Osteocyte (in vitro differentiated cells): ENCODE measurements at regions not wholly inside any gene's neighbourhood (a gene's known extent, or its start where the extent isn't known, plus 50 kb on each side); places are given as distances from the start of the nearest gene placed in this dataset.

Experiments
- DNase-seq: peaks from one replicate; pipeline ENCODE4 v3.0.0; 2021; ENCODE audit warnings: mixed read lengths; ENCODE audit not compliant: unreplicated experiment; ENCODE audit errors: extremely low spot score
- H3K27ac Mint-ChIP-seq: one replicate; pipeline ENCODE4 v1.8.0; 2021; ENCODE audit warnings: mild to moderate bottlenecking, mixed read lengths; ENCODE audit not compliant: unreplicated experiment
- H3K27me3 Mint-ChIP-seq: one replicate; pipeline ENCODE4 v1.8.0; 2021; ENCODE audit warnings: mixed read lengths; ENCODE audit not compliant: unreplicated experiment
- H3K36me3 Mint-ChIP-seq: one replicate; pipeline ENCODE4 v1.8.0; 2021; ENCODE audit warnings: mixed read lengths; ENCODE audit not compliant: unreplicated experiment
- H3K4me1 Mint-ChIP-seq: one replicate; pipeline ENCODE4 v1.8.0; 2021; ENCODE audit warnings: mixed read lengths; ENCODE audit not compliant: unreplicated experiment
- H3K4me3 Mint-ChIP-seq: one replicate; pipeline ENCODE4 v1.8.0; 2021; ENCODE audit warnings: mild to moderate bottlenecking, moderate library complexity, mixed read lengths; ENCODE audit not compliant: unreplicated experiment
- H3K9me3 Mint-ChIP-seq: one replicate; pipeline ENCODE4 v1.8.0; 2021; ENCODE audit warnings: mixed read lengths; ENCODE audit not compliant: unreplicated experiment
- CTCF ChIP-seq: fragments of 200-600 bp; sonication (generic); IDR thresholded peaks from 2 replicates; pipeline ENCODE4 v1.5.0; 2021; ENCODE audit warnings: antibody characterized with exemption, mild to moderate bottlenecking, moderate library complexity

- Mint-ChIP-seq H3K27me3 (no peaks in the 10 kb centered on the region), H3K9me3 (no peaks in the 10 kb centered on the region), H3K4me3 (no peak overlapping the region), H3K4me1 (peaks cover 35% of the 10 kb centered on the region), H3K36me3 (no peaks in the 10 kb centered on the region), H3K27ac (no peak overlapping the region)
- no peak for DNase-seq
- TF ChIP-seq CTCF = no peak
Observed at GRCh38 chr2:13005048-13005447, 288.3 kb downstream of the TRIB2 start.

GRCh38 chr2:13005761-13006335, 289.1 kb downstream of the TRIB2 start:
- peak overlapping the region; percentile 19 for H3K4me3 Mint-ChIP-seq
- H3K27ac Mint-ChIP-seq = no peak overlapping the region
- H3K36me3 Mint-ChIP-seq = no peaks in the 10 kb centered on the region
- H3K27me3 Mint-ChIP-seq = no peaks in the 10 kb centered on the region
- H3K4me1 Mint-ChIP-seq = peaks cover 29% of the 10 kb centered on the region
- no peak for TF ChIP-seq CTCF
- DNase-seq = no peak
- no peaks in the 10 kb centered on the region for H3K9me3 Mint-ChIP-seq

DNA sequence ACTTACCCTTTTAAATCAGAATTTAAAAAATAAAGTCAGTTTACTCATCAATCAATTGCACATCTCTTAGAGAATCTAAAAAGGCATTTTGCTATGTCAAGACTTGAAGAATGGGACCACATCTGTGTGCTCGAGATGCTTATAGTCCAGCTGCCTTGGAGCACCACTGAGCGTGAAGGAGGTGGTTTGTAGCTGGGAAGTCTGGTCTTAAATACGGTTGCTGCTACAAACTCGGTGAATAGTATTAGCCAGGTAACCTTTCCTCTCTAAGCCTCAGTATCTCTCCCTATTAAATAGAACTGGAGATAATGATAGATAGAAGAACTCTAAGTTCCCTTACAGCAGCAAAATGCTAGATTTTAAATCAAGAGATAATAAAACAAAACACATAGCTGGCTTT, 289.7 kb downstream of the TRIB2 start:
- Mint-ChIP-seq H3K27me3 (no peaks in the 10 kb centered on the region), H3K9me3 (no peaks in the 10 kb centered on the region), H3K27ac (no peak overlapping the region), H3K4me1 (peaks cover 29% of the 10 kb centered on the region), H3K36me3 (no peaks in the 10 kb centered on the region), H3K4me3 (peak overlapping the region; percentile 43)
- TF ChIP-seq CTCF = no peak
- DNase-seq = no peak

- no peaks in the 10 kb centered on the region for H3K36me3 Mint-ChIP-seq
- no peaks in the 10 kb centered on the region for H3K27me3 Mint-ChIP-seq
- peak overlapping the region; percentile 54 for H3K27ac Mint-ChIP-seq
- peak; percentile 87 for DNase-seq
- H3K4me3 Mint-ChIP-seq = peak overlapping the region; percentile 43
- peaks cover 29% of the 10 kb centered on the region for H3K4me1 Mint-ChIP-seq
- no peaks in the 10 kb centered on the region for H3K9me3 Mint-ChIP-seq
- TF ChIP-seq CTCF = peak; percentile 91
Observed at GRCh38 chr2:13006829-13007717, 290.3 kb downstream of the TRIB2 start.

GRCh38 chr2:13009027-13009642, 292.4 kb downstream of the TRIB2 start:
- Mint-ChIP-seq H3K4me3 (no peak overlapping the region), H3K9me3 (no peaks in the 10 kb centered on the region), H3K27ac (no peak overlapping the region), H3K4me1 (peaks cover 24% of the 10 kb centered on the region), H3K27me3 (no peaks in the 10 kb centered on the region), H3K36me3 (no peaks in the 10 kb centered on the region)
- DNase-seq = no peak
- no peak for TF ChIP-seq CTCF
